Right hindlimb (tissue), 1 donor: ENCODE measurements at regions not wholly inside any gene's neighbourhood (a gene's known extent, or its start where the extent isn't known, plus 50 kb on each side); places are given as distances from the start of the nearest gene placed in this dataset.

ENCODE experiments used
- DNase-seq: peaks from one replicate; pipeline ENCODE4 v3.0.0-alpha.2; 2018

- DNase-seq: peak; percentile 35
These were observed 85.0 kb upstream of the WDR1 start for GRCh38 chr4:10201381-10202223.

GRCh38 chr4:10200869-10201268 lies 84.3 kb upstream of the WDR1 start:
- DNase-seq: no peak

- no peak for DNase-seq
These were observed 81.8 kb upstream of the WDR1 start for GRCh38 chr4:10198365-10198764.

GRCh38 chr4:10197952-10198351 lies 81.4 kb upstream of the WDR1 start:
- no peak for DNase-seq

- DNase-seq: no peak
These were observed 79.6 kb upstream of the WDR1 start for GRCh38 chr4:10196191-10196590.

- DNase-seq: no peak
These were observed 75.7 kb upstream of the WDR1 start for GRCh38 chr4:10192331-10192730.

- no peak for DNase-seq
These were observed 71.9 kb upstream of the WDR1 start for GRCh38 chr4:10188400-10189004.

GRCh38 chr4:10186228-10187214 lies 69.9 kb upstream of the WDR1 start:
- no peak for DNase-seq

- no peak for DNase-seq
These were observed 69.1 kb upstream of the WDR1 start for GRCh38 chr4:10185518-10186227.

- no peak for DNase-seq
These were observed 67.9 kb upstream of the WDR1 start for GRCh38 chr4:10184501-10184938.

- no peak for DNase-seq
These were observed 67.4 kb upstream of the WDR1 start for GRCh38 chr4:10184041-10184440.

- no peak for DNase-seq
These were observed 66.9 kb upstream of the WDR1 start for GRCh38 chr4:10183462-10183861.

GRCh38 chr4:10182446-10183424 lies 66.1 kb upstream of the WDR1 start:
- DNase-seq: no peak

GRCh38 chr4:10181745-10182445 lies 65.3 kb upstream of the WDR1 start:
- DNase-seq: no peak

GRCh38 chr4:10180927-10181744 lies 64.5 kb upstream of the WDR1 start:
- no peak for DNase-seq

- DNase-seq: no peak
These were observed 64.0 kb upstream of the WDR1 start for GRCh38 chr4:10180603-10180926.

GRCh38 chr4:10179957-10180602 lies 63.5 kb upstream of the WDR1 start:
- no peak for DNase-seq

GRCh38 chr4:10178763-10179162 lies 62.2 kb upstream of the WDR1 start:
- no peak for DNase-seq

GRCh38 chr4:10175626-10176025 lies 59.0 kb upstream of the WDR1 start:
- DNase-seq: no peak
